K562 (cell line): ENCODE measurements at regions not wholly inside any gene's neighbourhood (a gene's known extent, or its start where the extent isn't known, plus 50 kb on each side); places are given as distances from the start of the nearest gene placed in this dataset.

Source experiments
- ATAC-seq: fragments of 200-7000 bp; cut with Tn5 transposase; 3 replicates; pipeline ENCODE4 v1.9.1; 2020; ENCODE audit warnings: moderate library complexity
- BruUV-seq: library from RNA; stranded (reverse); fragments of 400-500 nt; replicated peaks from 2 replicates; lab custom pipeline; 2021; lab: Mats Ljungman, UMichigan
- CTCF ChIA-PET: fragments of 300-600 bp; formaldehyde crosslinking; extraction: SDS; loops from one replicate; lab custom pipeline; 2021; ENCODE audit warnings: low intra/inter-chr PET ratio; lab: Yijun Ruan, JAX
- POLR2A ChIA-PET: fragments of 300-600, 350-650 bp; sonication (Branson Sonifier 250); formaldehyde crosslinking; extraction: SDS; loops from one replicate; lab custom pipeline; 2021; ENCODE audit warnings: antibody characterized with exemption, inconsistent platforms; lab: Yijun Ruan, JAX
- DNase-seq, 4 experiments: peaks; one replicate each; pipeline versions ENCODE4 v3.0.0 to v3.0.0-alpha.2; 2011 to 2018; ENCODE audit warnings: low spot score in 3 of 4, mixed read lengths in 3 of 4; ENCODE audit errors: extremely low read depth in 1 of 4
- FAIRE-seq: peaks from 2 replicates; lab custom pipeline; 2011; peaks lifted over from hg19 to GRCh38; lab: Jason Lieb, UNC
- H2AFZ ChIP-seq: 2 replicates; pipeline ENCODE4 v1.6.0; 2011; ENCODE audit warnings: low read depth, low read length, control low read depth, inconsistent platforms
- H3K27ac ChIP-seq: fragments of 200-600 bp; 3 replicates; pipeline ENCODE4 v1.8.0; 2011; ENCODE audit warnings: low read depth, mild to moderate bottlenecking, control low read depth, inconsistent platforms, low read length, moderate library complexity, mixed read lengths; ENCODE audit errors: extremely low read depth
- H3K27me3 ChIP-seq, 2 experiments: fragments of 300-600 bp in 1 of 2; 2 replicates in 1 of 2; 3 replicates in 1 of 2; pipeline versions ENCODE4 v1.6.0 to v1.8.0; 2011; ENCODE audit warnings: inconsistent platforms in 2 of 2, low read length in 2 of 2, mild to moderate bottlenecking in 1 of 2, mixed read lengths in 1 of 2, moderate library complexity in 1 of 2; ENCODE audit not compliant: control insufficient read depth in 2 of 2, insufficient read depth in 2 of 2
- H3K36me3 ChIP-seq: fragments of 300-600 bp; 3 replicates; pipeline ENCODE4 v1.8.0; 2011; ENCODE audit warnings: mild to moderate bottlenecking, low read length, inconsistent platforms; ENCODE audit not compliant: control insufficient read depth, insufficient read depth
- H3K4me1 ChIP-seq, 2 experiments: fragments of 200-600 bp in 1 of 2; replicated peaks in 1 of 2; 2 replicates in 1 of 2; 3 replicates in 1 of 2; pipeline versions ENCODE4 v1.5.1 to v1.8.0; 2011; ENCODE audit warnings: inconsistent platforms in 2 of 2, low read length in 2 of 2, mild to moderate bottlenecking in 1 of 2, mixed read lengths in 1 of 2, moderate library complexity in 1 of 2; ENCODE audit not compliant: control insufficient read depth in 2 of 2, insufficient read depth in 2 of 2
- H3K4me2 ChIP-seq: 2 replicates; pipeline ENCODE4 v1.6.1; 2011; ENCODE audit warnings: low read length, control low read depth, inconsistent platforms, mixed read lengths; ENCODE audit not compliant: insufficient read depth
- H3K4me3 ChIP-seq: fragments of 200-600 bp; sonication (generic), shearing (Covaris generic); 2 replicates; pipeline ENCODE4 v1.5.1; 2016; ENCODE audit warnings: control low read depth, inconsistent platforms
- H3K79me2 ChIP-seq: fragments of 200-600 bp; 3 replicates; pipeline ENCODE4 v1.8.0; 2011; ENCODE audit warnings: low read length, inconsistent platforms; ENCODE audit not compliant: control insufficient read depth, insufficient read depth
- H3K9ac ChIP-seq, 2 experiments: 2 replicates each; pipeline versions ENCODE4 v1.6.0 to v1.6.1; 2011; ENCODE audit warnings: low read depth in 2 of 2, low read length in 2 of 2, control low read depth in 1 of 2, inconsistent platforms in 1 of 2, mild to moderate bottlenecking in 1 of 2, mixed read lengths in 1 of 2; ENCODE audit not compliant: insufficient read depth in 1 of 2
- H3K9me1 ChIP-seq: one replicate; pipeline ENCODE4 v1.6.0; 2011; ENCODE audit warnings: inconsistent platforms, mild to moderate bottlenecking, low read length, moderate library complexity; ENCODE audit not compliant: control insufficient read depth, insufficient read depth
- H3K9me3 ChIP-seq: replicated peaks from 2 replicates; pipeline ENCODE4 v1.5.1; 2011; ENCODE audit warnings: low read depth, low read length, inconsistent platforms; ENCODE audit not compliant: control insufficient read depth, insufficient read depth
- H4K20me1 ChIP-seq: replicated peaks from 2 replicates; pipeline ENCODE4 v1.6.1; 2011; ENCODE audit warnings: low read length, inconsistent platforms, mixed read lengths; ENCODE audit not compliant: control insufficient read depth, insufficient read depth
- TCF3 ChIP-seq: sonication (generic); formaldehyde crosslinking; IDR thresholded peaks from 2 replicates; pipeline ENCODE4 v1.4.0; 2020; ENCODE audit warnings: mild to moderate bottlenecking, missing genetic modification reagents
- WGBS: fragments of 100-300 bp; shearing (Covaris generic); methylation state at CpG from one replicate; pipeline ENCODE4 v1.1.6; 2016; ENCODE audit warnings: low coverage, mixed read lengths; ENCODE audit not compliant: insufficient coverage; ENCODE audit errors: missing lambda C conversion rate; 5-methylcytosine and 5-hydroxymethylcytosine counted together
- in situ Hi-C: fragments of 300-500 bp; cut with MboI; formaldehyde crosslinking; loops from 4 replicates; pipeline ENCODE4 v1.15.0; 2018; ENCODE audit warnings: inconsistent platforms, mixed read lengths
- intact Hi-C: fragments of 100-400 bp; cut with micrococcal nuclease; formaldehyde crosslinking; loops from 2 replicates; pipeline ENCODE4 v1.14.2; 2022
- TF ChIP-seq, protein P1 (sequence below): fragments of 200-600 bp; sonication (generic); IDR thresholded peaks from one replicate; pipeline ENCODE4 v1.6.1; 2012; ENCODE audit warnings: mild to moderate bottlenecking, low read depth, low read length, inconsistent platforms

DNA sequence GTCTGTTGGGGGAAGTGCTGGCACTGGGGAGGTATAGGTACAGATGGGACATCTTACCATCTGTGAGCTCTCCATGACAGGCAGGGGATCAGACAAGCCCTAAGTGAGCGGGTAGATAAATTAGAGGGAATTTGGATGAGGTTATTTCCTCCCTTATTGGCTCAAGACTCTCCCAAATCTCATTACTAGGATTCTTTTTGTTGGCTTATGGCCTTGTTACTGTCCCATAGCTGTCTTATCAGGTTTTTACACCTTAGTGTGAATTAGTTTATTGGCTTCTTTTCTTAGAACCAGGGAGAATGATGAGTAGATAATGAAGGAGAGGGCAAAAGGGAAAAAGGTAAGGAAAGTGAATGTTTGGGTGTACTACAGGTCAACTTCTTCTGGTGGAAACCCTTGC is 191.1 kb upstream of the PRICKLE1 start:
- FAIRE-seq (no peak), DNase-seq (no peak), ATAC-seq (no peak)
- TF ChIP-seq TCF3: peak; percentile 17; the same call in 1 of the 2 replicates
- TF ChIP-seq, protein P1, sequence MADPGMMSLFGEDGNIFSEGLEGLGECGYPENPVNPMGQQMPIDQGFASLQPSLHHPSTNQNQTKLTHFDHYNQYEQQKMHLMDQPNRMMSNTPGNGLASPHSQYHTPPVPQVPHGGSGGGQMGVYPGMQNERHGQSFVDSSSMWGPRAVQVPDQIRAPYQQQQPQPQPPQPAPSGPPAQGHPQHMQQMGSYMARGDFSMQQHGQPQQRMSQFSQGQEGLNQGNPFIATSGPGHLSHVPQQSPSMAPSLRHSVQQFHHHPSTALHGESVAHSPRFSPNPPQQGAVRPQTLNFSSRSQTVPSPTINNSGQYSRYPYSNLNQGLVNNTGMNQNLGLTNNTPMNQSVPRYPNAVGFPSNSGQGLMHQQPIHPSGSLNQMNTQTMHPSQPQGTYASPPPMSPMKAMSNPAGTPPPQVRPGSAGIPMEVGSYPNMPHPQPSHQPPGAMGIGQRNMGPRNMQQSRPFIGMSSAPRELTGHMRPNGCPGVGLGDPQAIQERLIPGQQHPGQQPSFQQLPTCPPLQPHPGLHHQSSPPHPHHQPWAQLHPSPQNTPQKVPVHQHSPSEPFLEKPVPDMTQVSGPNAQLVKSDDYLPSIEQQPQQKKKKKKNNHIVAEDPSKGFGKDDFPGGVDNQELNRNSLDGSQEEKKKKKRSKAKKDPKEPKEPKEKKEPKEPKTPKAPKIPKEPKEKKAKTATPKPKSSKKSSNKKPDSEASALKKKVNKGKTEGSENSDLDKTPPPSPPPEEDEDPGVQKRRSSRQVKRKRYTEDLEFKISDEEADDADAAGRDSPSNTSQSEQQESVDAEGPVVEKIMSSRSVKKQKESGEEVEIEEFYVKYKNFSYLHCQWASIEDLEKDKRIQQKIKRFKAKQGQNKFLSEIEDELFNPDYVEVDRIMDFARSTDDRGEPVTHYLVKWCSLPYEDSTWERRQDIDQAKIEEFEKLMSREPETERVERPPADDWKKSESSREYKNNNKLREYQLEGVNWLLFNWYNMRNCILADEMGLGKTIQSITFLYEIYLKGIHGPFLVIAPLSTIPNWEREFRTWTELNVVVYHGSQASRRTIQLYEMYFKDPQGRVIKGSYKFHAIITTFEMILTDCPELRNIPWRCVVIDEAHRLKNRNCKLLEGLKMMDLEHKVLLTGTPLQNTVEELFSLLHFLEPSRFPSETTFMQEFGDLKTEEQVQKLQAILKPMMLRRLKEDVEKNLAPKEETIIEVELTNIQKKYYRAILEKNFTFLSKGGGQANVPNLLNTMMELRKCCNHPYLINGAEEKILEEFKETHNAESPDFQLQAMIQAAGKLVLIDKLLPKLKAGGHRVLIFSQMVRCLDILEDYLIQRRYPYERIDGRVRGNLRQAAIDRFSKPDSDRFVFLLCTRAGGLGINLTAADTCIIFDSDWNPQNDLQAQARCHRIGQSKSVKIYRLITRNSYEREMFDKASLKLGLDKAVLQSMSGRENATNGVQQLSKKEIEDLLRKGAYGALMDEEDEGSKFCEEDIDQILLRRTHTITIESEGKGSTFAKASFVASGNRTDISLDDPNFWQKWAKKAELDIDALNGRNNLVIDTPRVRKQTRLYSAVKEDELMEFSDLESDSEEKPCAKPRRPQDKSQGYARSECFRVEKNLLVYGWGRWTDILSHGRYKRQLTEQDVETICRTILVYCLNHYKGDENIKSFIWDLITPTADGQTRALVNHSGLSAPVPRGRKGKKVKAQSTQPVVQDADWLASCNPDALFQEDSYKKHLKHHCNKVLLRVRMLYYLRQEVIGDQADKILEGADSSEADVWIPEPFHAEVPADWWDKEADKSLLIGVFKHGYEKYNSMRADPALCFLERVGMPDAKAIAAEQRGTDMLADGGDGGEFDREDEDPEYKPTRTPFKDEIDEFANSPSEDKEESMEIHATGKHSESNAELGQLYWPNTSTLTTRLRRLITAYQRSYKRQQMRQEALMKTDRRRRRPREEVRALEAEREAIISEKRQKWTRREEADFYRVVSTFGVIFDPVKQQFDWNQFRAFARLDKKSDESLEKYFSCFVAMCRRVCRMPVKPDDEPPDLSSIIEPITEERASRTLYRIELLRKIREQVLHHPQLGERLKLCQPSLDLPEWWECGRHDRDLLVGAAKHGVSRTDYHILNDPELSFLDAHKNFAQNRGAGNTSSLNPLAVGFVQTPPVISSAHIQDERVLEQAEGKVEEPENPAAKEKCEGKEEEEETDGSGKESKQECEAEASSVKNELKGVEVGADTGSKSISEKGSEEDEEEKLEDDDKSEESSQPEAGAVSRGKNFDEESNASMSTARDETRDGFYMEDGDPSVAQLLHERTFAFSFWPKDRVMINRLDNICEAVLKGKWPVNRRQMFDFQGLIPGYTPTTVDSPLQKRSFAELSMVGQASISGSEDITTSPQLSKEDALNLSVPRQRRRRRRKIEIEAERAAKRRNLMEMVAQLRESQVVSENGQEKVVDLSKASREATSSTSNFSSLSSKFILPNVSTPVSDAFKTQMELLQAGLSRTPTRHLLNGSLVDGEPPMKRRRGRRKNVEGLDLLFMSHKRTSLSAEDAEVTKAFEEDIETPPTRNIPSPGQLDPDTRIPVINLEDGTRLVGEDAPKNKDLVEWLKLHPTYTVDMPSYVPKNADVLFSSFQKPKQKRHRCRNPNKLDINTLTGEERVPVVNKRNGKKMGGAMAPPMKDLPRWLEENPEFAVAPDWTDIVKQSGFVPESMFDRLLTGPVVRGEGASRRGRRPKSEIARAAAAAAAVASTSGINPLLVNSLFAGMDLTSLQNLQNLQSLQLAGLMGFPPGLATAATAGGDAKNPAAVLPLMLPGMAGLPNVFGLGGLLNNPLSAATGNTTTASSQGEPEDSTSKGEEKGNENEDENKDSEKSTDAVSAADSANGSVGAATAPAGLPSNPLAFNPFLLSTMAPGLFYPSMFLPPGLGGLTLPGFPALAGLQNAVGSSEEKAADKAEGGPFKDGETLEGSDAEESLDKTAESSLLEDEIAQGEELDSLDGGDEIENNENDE: no peak
- no peak overlapping the region for H3K4me2 ChIP-seq
- WGBS: 0% methylated on average over 1 of the region's 1 CpG
- no peak overlapping the region for H2AFZ ChIP-seq
- CTCF ChIA-PET: no interaction called here
- no peaks in the 10 kb centered on the region for H3K9me1 ChIP-seq
- no peaks in the 10 kb centered on the region for H3K9me3 ChIP-seq
- H3K4me1 ChIP-seq: no peaks in the 10 kb centered on the region
- in situ Hi-C loops (no loop called here), intact Hi-C loops (no loop called here)
- no peak overlapping the region for H3K9ac ChIP-seq
- H3K36me3 ChIP-seq: no peaks in the 10 kb centered on the region
- no TSS peak for BruUV-seq
- no peak overlapping the region for H3K27ac ChIP-seq
- no peaks in the 10 kb centered on the region for H3K27me3 ChIP-seq
- H3K4me3 ChIP-seq: no peak overlapping the region
- H3K79me2 ChIP-seq: no peaks in the 10 kb centered on the region
- POLR2A ChIA-PET: no interaction called here
- H4K20me1 ChIP-seq: no peaks in the 10 kb centered on the region
